Stimulated activated naive CD4-positive, alpha-beta T cell (primary cell): ENCODE measurements at regions not wholly inside any gene's neighbourhood (a gene's known extent, or its start where the extent isn't known, plus 50 kb on each side); places are given as distances from the start of the nearest gene placed in this dataset.
"Not testable (repeated sequence)": the region's sequence is repeated elsewhere in the genome, so short reads cannot be mapped to it uniquely, and the experiment has no call there.

Source experiments
- DNase-seq, 6 experiments: peaks; one replicate each; lab custom pipeline; 2025; lab: John Stamatoyannopoulos, UW

- no peak for DNase-seq
Observed at GRCh38 chr20:59460352-59460751, 144.0 kb upstream of the PHACTR3 start.

- no peak for DNase-seq
Observed at GRCh38 chr20:59461526-59461925, 142.8 kb upstream of the PHACTR3 start.

GRCh38 chr20:59462249-59462648 lies 142.1 kb upstream of the PHACTR3 start:
- no peak for DNase-seq

GRCh38 chr20:59463541-59463940 lies 140.8 kb upstream of the PHACTR3 start:
- DNase-seq: no peak

GRCh38 chr20:59466107-59466815 lies 138.1 kb upstream of the PHACTR3 start:
- no peak for DNase-seq

GRCh38 chr20:59468831-59469230 lies 135.5 kb upstream of the PHACTR3 start:
- no peak for DNase-seq

- DNase-seq: no peak
Observed at GRCh38 chr20:59469267-59470252, 134.8 kb upstream of the PHACTR3 start.

GRCh38 chr20:59470521-59470920 lies 133.8 kb upstream of the PHACTR3 start:
- no peak for DNase-seq

GRCh38 chr20:59471653-59472421 lies 132.5 kb upstream of the PHACTR3 start:
- no peak for DNase-seq

- DNase-seq: no peak
Observed at GRCh38 chr20:59473742-59474141, 130.6 kb upstream of the PHACTR3 start.

- DNase-seq: no peak
Observed at GRCh38 chr20:59481067-59481466, 123.3 kb upstream of the PHACTR3 start.

- no peak for DNase-seq
Observed at GRCh38 chr20:59481477-59482018, 122.8 kb upstream of the PHACTR3 start.

- no peak for DNase-seq
Observed at GRCh38 chr20:59482351-59483187, 121.8 kb upstream of the PHACTR3 start.

GRCh38 chr20:59483481-59483880 lies 120.9 kb upstream of the PHACTR3 start:
- no peak for DNase-seq

GRCh38 chr20:59484228-59484627 lies 120.1 kb upstream of the PHACTR3 start:
- DNase-seq: no peak

- no peak for DNase-seq
Observed at GRCh38 chr20:59485576-59486454, 118.5 kb upstream of the PHACTR3 start.

GRCh38 chr20:59488459-59488858 lies 115.9 kb upstream of the PHACTR3 start:
- DNase-seq: not testable (repeated sequence)

GRCh38 chr20:59490196-59491004 lies 113.9 kb upstream of the PHACTR3 start:
- not testable (repeated sequence) for DNase-seq

GRCh38 chr20:59491884-59492283 lies 112.5 kb upstream of the PHACTR3 start:
- no peak for DNase-seq
